GM19035 (cell line): ENCODE measurements at regions not wholly inside any gene's neighbourhood (a gene's known extent, or its start where the extent isn't known, plus 50 kb on each side); places are given as distances from the start of the nearest gene placed in this dataset.

ENCODE experiments used
- ATAC-seq: cut with Tn5 transposase; IDR thresholded peaks from one replicate; pipeline ENCODE4 v1.9.1; 2021; ENCODE audit not compliant: unreplicated experiment

- no peak for ATAC-seq
Measured at GRCh38 chr16:73186752-73187601, 139.0 kb upstream of the ZFHX3 start.

- ATAC-seq: no peak
Measured at GRCh38 chr16:73185737-73186136, 137.8 kb upstream of the ZFHX3 start.

- no peak for ATAC-seq
Measured at GRCh38 chr16:73183611-73184092, 135.7 kb upstream of the ZFHX3 start.

- ATAC-seq: no peak
Measured at GRCh38 chr16:73179705-73180331, 131.9 kb upstream of the ZFHX3 start.

GRCh38 chr16:73177729-73178295 is 129.9 kb upstream of the ZFHX3 start:
- no peak for ATAC-seq

- ATAC-seq: no peak
Measured at GRCh38 chr16:73176577-73177013, 128.7 kb upstream of the ZFHX3 start.

- ATAC-seq: no peak
Measured at GRCh38 chr16:73172973-73173709, 125.2 kb upstream of the ZFHX3 start.

GRCh38 chr16:73172241-73172972 is 124.5 kb upstream of the ZFHX3 start:
- ATAC-seq: no peak

- no peak for ATAC-seq
Measured at GRCh38 chr16:73171901-73172240, 123.9 kb upstream of the ZFHX3 start.

- no peak for ATAC-seq
Measured at GRCh38 chr16:73171380-73171779, 123.5 kb upstream of the ZFHX3 start.

- no peak for ATAC-seq
Measured at GRCh38 chr16:73170612-73171038, 122.7 kb upstream of the ZFHX3 start.

GRCh38 chr16:73166947-73167550 is 119.1 kb upstream of the ZFHX3 start:
- ATAC-seq: no peak

- ATAC-seq: no peak
Measured at GRCh38 chr16:73166441-73166851, 118.5 kb upstream of the ZFHX3 start.

- ATAC-seq: no peak
Measured at GRCh38 chr16:73163238-73163815, 115.4 kb upstream of the ZFHX3 start.

GRCh38 chr16:73161977-73162376 is 114.0 kb upstream of the ZFHX3 start:
- ATAC-seq: no peak

- no peak for ATAC-seq
Measured at GRCh38 chr16:73159296-73159695, 111.4 kb upstream of the ZFHX3 start.

- ATAC-seq: no peak
Measured at GRCh38 chr16:73157861-73158260, 109.9 kb upstream of the ZFHX3 start.

GRCh38 chr16:73154063-73154870 is 106.3 kb upstream of the ZFHX3 start:
- no peak for ATAC-seq
